GM12878 (cell line): ENCODE measurements at regions not wholly inside any gene's neighbourhood (a gene's known extent, or its start where the extent isn't known, plus 50 kb on each side); places are given as distances from the start of the nearest gene placed in this dataset.
A peak's percentile ranks its signal among the peaks of the same experiment; 100 is the strongest.

Experiments used
- ATAC-seq: fragments of 200-7000 bp; cut with Tn5 transposase; 3 replicates; pipeline ENCODE4 v1.9.1; 2020; ENCODE audit warnings: mild to moderate bottlenecking, moderate library complexity
- BruUV-seq: library from RNA; stranded (reverse); fragments of 400-500 nt; replicated peaks from 2 replicates; lab custom pipeline; 2021; lab: Mats Ljungman, UMichigan
- CTCF ChIA-PET: fragments of 300-600 bp; sonication (Branson Sonifier 250); formaldehyde crosslinking; extraction: SDS; loops from one replicate; lab custom pipeline; 2021; ENCODE audit warnings: inconsistent platforms; lab: Yijun Ruan, JAX
- POLR2A ChIA-PET: fragments of 350-600 bp; formaldehyde crosslinking; extraction: SDS; loops from one replicate; lab custom pipeline; 2021; ENCODE audit warnings: inconsistent platforms; lab: Charles Lee
- RAD21 ChIA-PET: fragments of 300-600 bp; sonication (Branson Sonifier 250); formaldehyde crosslinking; loops from one replicate; lab custom pipeline; 2023; ENCODE audit warnings: antibody characterized with exemption; ENCODE audit not compliant: unreplicated experiment; lab: Charles Lee
- SMC1A ChIA-PET: fragments of 300-600 bp; sonication (Branson Sonifier 250); formaldehyde crosslinking; loops from one replicate; lab custom pipeline; 2023; ENCODE audit not compliant: unreplicated experiment, uncharacterized antibody; lab: Charles Lee
- DNase-seq: peaks from one replicate; pipeline ENCODE4 v3.0.0-alpha.2; 2011; ENCODE audit warnings: low read depth, low spot score
- FAIRE-seq: peaks from 3 replicates; lab custom pipeline; 2011; peaks lifted over from hg19 to GRCh38; lab: Jason Lieb, UNC
- H2AFZ ChIP-seq: 2 replicates; pipeline ENCODE4 v1.6.0; 2011; ENCODE audit warnings: low read depth, low read length, control low read depth; ENCODE audit not compliant: control insufficient read depth
- H3K27ac ChIP-seq: 2 replicates; pipeline ENCODE4 v1.5.1; 2011; ENCODE audit warnings: control low read depth; ENCODE audit not compliant: control insufficient read depth, insufficient read depth
- H3K27me3 ChIP-seq, 2 experiments: replicated peaks in 1 of 2; 2 replicates each; pipeline versions ENCODE4 v1.6.0 to v1.6.1; 2011; ENCODE audit warnings: low read length in 1 of 2; ENCODE audit not compliant: control insufficient read depth in 2 of 2, insufficient read depth in 2 of 2
- H3K36me3 ChIP-seq, 2 experiments: 2 replicates each; pipeline ENCODE4 v1.5.1; 2011; ENCODE audit warnings: low read length in 1 of 2; ENCODE audit not compliant: control insufficient read depth in 2 of 2, insufficient read depth in 2 of 2
- H3K4me1 ChIP-seq: 2 replicates; pipeline ENCODE4 v1.6.1; 2011; ENCODE audit warnings: mild to moderate bottlenecking, low read length, moderate library complexity, mixed read lengths; ENCODE audit not compliant: control insufficient read depth, insufficient read depth
- H3K4me2 ChIP-seq: 2 replicates; pipeline ENCODE4 v1.6.0; 2011; ENCODE audit warnings: control low read depth; ENCODE audit not compliant: control insufficient read depth, insufficient read depth
- H3K4me3 ChIP-seq: fragments of 200-600 bp; sonication (generic); 2 replicates; pipeline ENCODE4 v1.5.1; 2016
- H3K79me2 ChIP-seq: 2 replicates; pipeline ENCODE4 v1.6.0; 2011; ENCODE audit warnings: low read length; ENCODE audit not compliant: control insufficient read depth, insufficient read depth
- H3K9ac ChIP-seq: 2 replicates; pipeline ENCODE4 v1.8.0; 2011; ENCODE audit warnings: low read length, control low read depth, mixed read lengths; ENCODE audit not compliant: control insufficient read depth, insufficient read depth
- H3K9me3 ChIP-seq: replicated peaks from 3 replicates; pipeline ENCODE4 v1.5.1; 2011; ENCODE audit warnings: mild to moderate bottlenecking, low read length; ENCODE audit not compliant: control insufficient read depth, insufficient read depth
- H4K20me1 ChIP-seq: 2 replicates; pipeline ENCODE4 v1.6.0; 2011; ENCODE audit not compliant: control insufficient read depth, insufficient read depth
- BCL11A ChIP-seq: IDR thresholded peaks from 2 replicates; pipeline ENCODE4 v1.6.1; 2011; ENCODE audit warnings: low read depth, low read length
- CREB1 ChIP-seq: IDR thresholded peaks from 2 replicates; pipeline ENCODE4 v1.6.1; 2012; ENCODE audit warnings: low read depth, mild to moderate bottlenecking, inconsistent platforms
- EED ChIP-seq: sonication (generic); IDR thresholded peaks from 2 replicates; pipeline ENCODE4 v1.6.1; 2016; ENCODE audit warnings: antibody characterized with exemption, low read depth
- ESRRA ChIP-seq: IDR thresholded peaks from 2 replicates; pipeline ENCODE4 v1.6.1; 2012; ENCODE audit warnings: mild to moderate bottlenecking, low read length, improper control_type of control experiment
- TARDBP ChIP-seq: IDR thresholded peaks from 2 replicates; pipeline ENCODE4 v1.6.1; 2016; ENCODE audit warnings: borderline replicate concordance
- WGBS: methylation state at CpG from one replicate; pipeline ENCODE4 v1.1.6; 2016; ENCODE audit warnings: low lambda C conversion rate; ENCODE audit not compliant: insufficient replicate concordance, insufficient coverage; ENCODE audit errors: missing lambda C conversion rate; 5-methylcytosine and 5-hydroxymethylcytosine counted together
- in situ Hi-C: fragments of 300-500 bp; cut with MboI; formaldehyde crosslinking; loops from 9 replicates; pipeline ENCODE4 v1.14.3; 2018; ENCODE audit warnings: mixed read lengths
- intact Hi-C: fragments of 100-400 bp; cut with micrococcal nuclease; formaldehyde crosslinking; loops from one replicate; pipeline ENCODE4 v1.14.2; 2022; ENCODE audit not compliant: unreplicated experiment
- TF ChIP-seq, protein P1 (sequence below): IDR thresholded peaks from 2 replicates; pipeline ENCODE4 v1.6.1; 2011; ENCODE audit warnings: borderline replicate concordance, low read depth, mild to moderate bottlenecking, moderate library complexity, mixed read lengths, low read length; ENCODE audit not compliant: insufficient read depth; ENCODE audit errors: extremely low read length

DNA sequence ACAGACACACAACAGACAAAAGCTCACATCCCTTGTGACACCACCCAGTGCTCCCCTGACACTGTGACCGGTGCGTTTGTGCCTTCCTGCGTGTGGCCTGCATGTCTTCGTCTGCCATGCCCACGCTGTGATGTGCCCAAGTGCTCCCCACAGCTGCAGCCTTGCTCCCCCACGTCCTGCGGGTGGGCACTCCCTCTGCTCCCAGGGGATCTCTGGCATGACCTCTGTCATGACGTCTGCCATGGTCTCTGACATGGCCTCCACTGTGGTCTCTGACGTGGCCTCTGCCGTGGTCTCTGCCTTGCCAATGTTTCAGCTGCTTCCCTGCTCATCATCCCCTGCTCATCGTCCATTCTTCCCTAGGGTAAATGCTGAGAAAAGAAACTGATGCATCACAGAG is 200.9 kb downstream of the DLL1 start:
- in situ Hi-C loops (no loop called here), intact Hi-C loops (no loop called here)
- Histone ChIP-seq H3K79me2 (no peaks in the 10 kb centered on the region), H3K9me3 (no peaks in the 10 kb centered on the region; the same call in 2 of the 3 replicates), H3K4me3 (no peak overlapping the region), H3K4me2 (peak overlapping the region; percentile 26; the same call in 1 of the 2 replicates), H3K4me1 (peaks cover 16% of the 10 kb centered on the region), H3K9ac (no peak overlapping the region), H2AFZ (peak overlapping the region; percentile 44), H3K36me3 (no peaks in the 10 kb centered on the region), H3K27ac (peak overlapping the region; percentile 1), H3K27me3 (no peaks in the 10 kb centered on the region), H4K20me1 (no peaks in the 10 kb centered on the region)
- no TSS peak for BruUV-seq
- peak; percentile 63; the same call in 1 of the 2 replicates for TF ChIP-seq CREB1
- TF ChIP-seq BCL11A = no peak
- TF ChIP-seq TARDBP = no peak
- 0 out of 2 replicates have a peak, but pooled peaks have one; percentile 8 for TF ChIP-seq EED
- no peak for DNase-seq
- RAD21 ChIA-PET = no interaction called here
- ATAC-seq = no peak; the same call in 1 of the 3 replicates
- POLR2A ChIA-PET = no interaction called here
- FAIRE-seq = no peak
- WGBS = 13% methylated on average over 11 of the region's 11 CpGs
- SMC1A ChIA-PET = interaction anchor here (1.1 kb wide), 1 partner anchor 13 kb away, joined by 3 read pairs; no protein-coding TSS in a partner anchor
- CTCF ChIA-PET = no interaction called here

DNA sequence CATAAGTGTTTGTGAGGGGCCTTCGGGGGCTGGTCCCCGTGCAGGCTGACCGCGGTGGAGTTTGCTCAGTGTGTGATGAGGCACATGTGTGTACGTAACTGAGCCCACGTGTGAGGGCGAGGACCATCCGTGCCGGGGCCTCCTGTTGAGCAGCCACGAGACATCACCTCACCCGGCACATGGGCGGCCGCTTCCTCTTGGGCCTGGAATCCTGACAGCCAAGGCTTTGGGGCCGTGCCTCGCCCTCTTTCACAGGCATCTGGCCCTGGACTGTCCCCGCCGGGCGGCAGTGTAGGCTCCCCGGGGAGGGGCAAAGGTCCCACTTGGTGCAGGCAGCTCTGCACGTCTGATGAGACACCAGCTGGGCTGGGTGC is 202.3 kb downstream of the DLL1 start:
- peaks cover 16% of the 10 kb centered on the region for H3K4me1 ChIP-seq
- H3K4me3 ChIP-seq = peak overlapping the region; percentile 15; the same call in 1 of the 2 replicates
- BruUV-seq = no TSS peak
- SMC1A ChIA-PET = no interaction called here
- no peaks in the 10 kb centered on the region for H3K79me2 ChIP-seq
- RAD21 ChIA-PET = no interaction called here
- FAIRE-seq (no peak), DNase-seq (no peak), ATAC-seq (no peak)
- WGBS = 26% methylated on average over 20 of the region's 20 CpGs
- no peaks in the 10 kb centered on the region for H3K27me3 ChIP-seq
- H4K20me1 ChIP-seq = no peaks in the 10 kb centered on the region
- H2AFZ ChIP-seq = peak overlapping the region; percentile 69
- H3K27ac ChIP-seq = peak overlapping the region; percentile 60
- H3K4me2 ChIP-seq = peak overlapping the region; percentile 87
- in situ Hi-C loops (no loop called here), intact Hi-C loops (no loop called here)
- no peaks in the 10 kb centered on the region for H3K36me3 ChIP-seq
- no peaks in the 10 kb centered on the region; the same call in 2 of the 3 replicates for H3K9me3 ChIP-seq
- peak overlapping the region; percentile 66; the same call in 1 of the 2 replicates for H3K9ac ChIP-seq
- CTCF ChIA-PET = no interaction called here
- POLR2A ChIA-PET = no interaction called here
- TF ChIP-seq ESRRA = no peak
- TF ChIP-seq, protein P1, sequence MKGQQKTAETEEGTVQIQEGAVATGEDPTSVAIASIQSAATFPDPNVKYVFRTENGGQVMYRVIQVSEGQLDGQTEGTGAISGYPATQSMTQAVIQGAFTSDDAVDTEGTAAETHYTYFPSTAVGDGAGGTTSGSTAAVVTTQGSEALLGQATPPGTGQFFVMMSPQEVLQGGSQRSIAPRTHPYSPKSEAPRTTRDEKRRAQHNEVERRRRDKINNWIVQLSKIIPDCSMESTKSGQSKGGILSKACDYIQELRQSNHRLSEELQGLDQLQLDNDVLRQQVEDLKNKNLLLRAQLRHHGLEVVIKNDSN = peak; percentile 23
